ENCODE measurements at regions not wholly inside any gene's neighbourhood (a gene's known extent, or its start where the extent isn't known, plus 50 kb on each side); places are given as distances from the start of the nearest gene placed in this dataset.

GRCh38 chr13:40151673-40152072 lies 496.2 kb downstream of the COG6 start:
- H3K4me3 Mint-ChIP-seq (ENCODE audit: unreplicated experiment): no peak overlapping the region
- no peaks in the 10 kb centered on the region for H3K36me3 Mint-ChIP-seq (ENCODE audit: unreplicated experiment)
- no peak for DNase-seq (ENCODE audit: extremely low spot score, unreplicated experiment)
- peaks cover 19% of the 10 kb centered on the region for H3K4me1 Mint-ChIP-seq (ENCODE audit: unreplicated experiment)
- H3K9me3 Mint-ChIP-seq (ENCODE audit: unreplicated experiment): no peaks in the 10 kb centered on the region
- TF ChIP-seq, protein P1, sequence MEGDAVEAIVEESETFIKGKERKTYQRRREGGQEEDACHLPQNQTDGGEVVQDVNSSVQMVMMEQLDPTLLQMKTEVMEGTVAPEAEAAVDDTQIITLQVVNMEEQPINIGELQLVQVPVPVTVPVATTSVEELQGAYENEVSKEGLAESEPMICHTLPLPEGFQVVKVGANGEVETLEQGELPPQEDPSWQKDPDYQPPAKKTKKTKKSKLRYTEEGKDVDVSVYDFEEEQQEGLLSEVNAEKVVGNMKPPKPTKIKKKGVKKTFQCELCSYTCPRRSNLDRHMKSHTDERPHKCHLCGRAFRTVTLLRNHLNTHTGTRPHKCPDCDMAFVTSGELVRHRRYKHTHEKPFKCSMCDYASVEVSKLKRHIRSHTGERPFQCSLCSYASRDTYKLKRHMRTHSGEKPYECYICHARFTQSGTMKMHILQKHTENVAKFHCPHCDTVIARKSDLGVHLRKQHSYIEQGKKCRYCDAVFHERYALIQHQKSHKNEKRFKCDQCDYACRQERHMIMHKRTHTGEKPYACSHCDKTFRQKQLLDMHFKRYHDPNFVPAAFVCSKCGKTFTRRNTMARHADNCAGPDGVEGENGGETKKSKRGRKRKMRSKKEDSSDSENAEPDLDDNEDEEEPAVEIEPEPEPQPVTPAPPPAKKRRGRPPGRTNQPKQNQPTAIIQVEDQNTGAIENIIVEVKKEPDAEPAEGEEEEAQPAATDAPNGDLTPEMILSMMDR (IDR thresholded peaks at IDR 0.05): no peak
- H3K27ac Mint-ChIP-seq (ENCODE audit: unreplicated experiment): no peak overlapping the region
- no peaks in the 10 kb centered on the region for H3K27me3 Mint-ChIP-seq (ENCODE audit: unreplicated experiment)

DNA sequence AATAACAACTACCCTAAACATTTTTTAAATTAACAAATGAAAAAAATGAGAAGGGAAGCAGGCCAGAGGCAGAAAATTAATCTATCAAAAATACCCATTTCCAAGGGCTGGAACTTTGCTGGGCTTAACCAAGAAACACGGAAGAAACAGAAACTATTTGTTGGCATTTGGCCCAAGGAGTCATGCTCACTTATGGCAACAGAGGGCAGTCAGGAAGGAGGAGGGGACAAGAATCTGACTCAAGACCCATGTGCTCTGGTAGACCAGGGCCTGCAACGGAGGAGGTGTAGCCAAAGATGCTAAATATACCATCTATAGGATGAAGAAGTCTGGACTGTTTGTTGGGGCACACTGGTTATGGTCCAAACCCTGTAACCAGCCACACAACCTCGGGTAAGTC lies 496.7 kb downstream of the COG6 start:
- no peaks in the 10 kb centered on the region for H3K27me3 Mint-ChIP-seq (ENCODE audit: unreplicated experiment)
- TF ChIP-seq, protein P1 (IDR thresholded peaks at IDR 0.05): peak; percentile 6

DNA sequence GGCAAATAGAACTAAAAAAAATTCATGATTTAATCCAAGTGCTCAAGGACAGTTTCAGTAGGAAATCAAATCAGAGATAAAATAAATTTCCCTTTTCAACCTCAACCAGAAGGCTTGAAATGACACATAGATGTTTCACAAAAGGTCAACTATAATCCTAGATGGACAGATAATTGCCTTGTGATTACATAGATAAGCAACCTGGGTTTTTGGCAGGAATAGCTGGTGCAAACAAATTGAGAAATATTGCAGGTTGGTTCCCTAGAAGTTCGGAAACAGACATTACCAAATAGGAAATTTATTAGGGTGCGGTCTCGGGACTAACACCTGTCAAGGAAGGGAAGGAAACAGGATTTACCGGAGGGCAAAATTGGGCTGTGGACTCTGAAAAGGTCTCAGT lies 497.5 kb downstream of the COG6 start:
- no peak for DNase-seq (ENCODE audit: extremely low spot score, unreplicated experiment)
- Mint-ChIP-seq H3K36me3 (ENCODE audit: unreplicated experiment) (no peaks in the 10 kb centered on the region), H3K4me1 (ENCODE audit: unreplicated experiment) (peaks cover 16% of the 10 kb centered on the region), H3K4me3 (ENCODE audit: unreplicated experiment) (no peak overlapping the region), H3K27me3 (ENCODE audit: unreplicated experiment) (no peaks in the 10 kb centered on the region), H3K9me3 (ENCODE audit: unreplicated experiment) (no peaks in the 10 kb centered on the region), H3K27ac (ENCODE audit: unreplicated experiment) (no peak overlapping the region)
- TF ChIP-seq, protein P1 (IDR thresholded peaks at IDR 0.05): no peak

More for the DNA sequence above, 496.7 kb downstream of the COG6 start:
- Mint-ChIP-seq H3K4me1 (ENCODE audit: unreplicated experiment) (peaks cover 16% of the 10 kb centered on the region), H3K36me3 (ENCODE audit: unreplicated experiment) (no peaks in the 10 kb centered on the region), H3K9me3 (ENCODE audit: unreplicated experiment) (no peaks in the 10 kb centered on the region), H3K27ac (ENCODE audit: unreplicated experiment) (no peak overlapping the region), H3K4me3 (ENCODE audit: unreplicated experiment) (no peak overlapping the region)
- DNase-seq (ENCODE audit: extremely low spot score, unreplicated experiment): no peak

- Mint-ChIP-seq H3K27ac (ENCODE audit: unreplicated experiment) (no peak overlapping the region), H3K4me1 (ENCODE audit: unreplicated experiment) (peaks cover 16% of the 10 kb centered on the region), H3K27me3 (ENCODE audit: unreplicated experiment) (no peaks in the 10 kb centered on the region), H3K36me3 (ENCODE audit: unreplicated experiment) (no peaks in the 10 kb centered on the region), H3K4me3 (ENCODE audit: unreplicated experiment) (no peak overlapping the region), H3K9me3 (ENCODE audit: unreplicated experiment) (no peaks in the 10 kb centered on the region)
- no peak for DNase-seq (ENCODE audit: extremely low spot score, unreplicated experiment)
- TF ChIP-seq, protein P1 (IDR thresholded peaks at IDR 0.05): no peak
These were observed 498.1 kb downstream of the COG6 start for GRCh38 chr13:40153516-40153915.

DNA sequence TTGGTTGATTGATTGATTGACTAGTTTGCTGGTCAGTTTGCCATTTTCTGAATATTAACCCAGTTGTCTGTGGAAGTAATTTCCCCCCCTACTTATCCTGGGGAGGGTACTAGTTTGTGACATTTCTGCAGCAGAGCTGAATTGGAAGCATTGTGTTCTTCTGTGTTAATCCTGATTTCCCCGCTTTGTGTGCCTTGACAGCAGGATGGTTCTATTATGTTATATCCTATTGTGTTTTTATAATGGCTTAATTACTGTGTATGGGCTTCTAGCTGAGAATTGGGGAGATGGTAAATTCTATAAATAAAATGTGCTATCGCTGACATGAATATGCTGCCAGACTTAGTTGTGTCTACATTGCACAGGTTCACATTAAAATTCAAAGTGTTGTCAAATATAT lies 499.7 kb downstream of the COG6 start:
- H3K4me1 Mint-ChIP-seq (ENCODE audit: unreplicated experiment): peaks cover 4% of the 10 kb centered on the region
- TF ChIP-seq, protein P1 (IDR thresholded peaks at IDR 0.05): no peak
- no peaks in the 10 kb centered on the region for H3K36me3 Mint-ChIP-seq (ENCODE audit: unreplicated experiment)
- no peaks in the 10 kb centered on the region for H3K27me3 Mint-ChIP-seq (ENCODE audit: unreplicated experiment)
- no peak for DNase-seq (ENCODE audit: extremely low spot score, unreplicated experiment)
- no peak overlapping the region for H3K27ac Mint-ChIP-seq (ENCODE audit: unreplicated experiment)
- no peak overlapping the region for H3K4me3 Mint-ChIP-seq (ENCODE audit: unreplicated experiment)
- H3K9me3 Mint-ChIP-seq (ENCODE audit: unreplicated experiment): no peaks in the 10 kb centered on the region
